HL-60/S4 treated with phorbol 12-myristate 13-acetate at 8.2 ng/mL for 4 days and 3 days (cell line): ENCODE measurements at regions not wholly inside any gene's neighbourhood (a gene's known extent, or its start where the extent isn't known, plus 50 kb on each side); places are given as distances from the start of the nearest gene placed in this dataset.
"Not testable (repeated sequence)": the region's sequence is repeated elsewhere in the genome, so short reads cannot be mapped to it uniquely, and the experiment has no call there.

ENCODE experiments used
- in situ Hi-C: fragments of 300-500 bp; cut with MboI; formaldehyde crosslinking; loops from 2 replicates; pipeline ENCODE4 v1.15.0; 2022; ENCODE audit warnings: low sequenced_read_pairs

GRCh38 chr16:85526185-85526974 lies 86.7 kb upstream of the GSE1 start:
- in situ Hi-C loops, result no loop called here

- in situ Hi-C loops, result no loop called here
Measured at GRCh38 chr16:85527042-85527766, 85.9 kb upstream of the GSE1 start.

GRCh38 chr16:85527767-85528297 lies 85.3 kb upstream of the GSE1 start:
- in situ Hi-C loops, result no loop called here

GRCh38 chr16:85528528-85529387 lies 84.4 kb upstream of the GSE1 start:
- in situ Hi-C loops, result no loop called here

- in situ Hi-C loops, result no loop called here
Measured at GRCh38 chr16:85529489-85530369, 83.4 kb upstream of the GSE1 start.

- in situ Hi-C loops, result no loop called here
Measured at GRCh38 chr16:85530370-85530739, 82.8 kb upstream of the GSE1 start.

GRCh38 chr16:85531516-85531915 lies 81.6 kb upstream of the GSE1 start:
- in situ Hi-C loops, result no loop called here

- in situ Hi-C loops, result no loop called here
Measured at GRCh38 chr16:85532147-85532546, 81.0 kb upstream of the GSE1 start.

GRCh38 chr16:85533593-85533992 lies 79.5 kb upstream of the GSE1 start:
- in situ Hi-C loops, result not testable (repeated sequence)

GRCh38 chr16:85534536-85535351 lies 78.4 kb upstream of the GSE1 start:
- in situ Hi-C loops, result no loop called here

GRCh38 chr16:85535352-85536072 lies 77.6 kb upstream of the GSE1 start:
- in situ Hi-C loops, result no loop called here

- in situ Hi-C loops, result no loop called here
Measured at GRCh38 chr16:85536073-85536410, 77.1 kb upstream of the GSE1 start.

GRCh38 chr16:85536411-85537330 lies 76.5 kb upstream of the GSE1 start:
- in situ Hi-C loops, result no loop called here

- in situ Hi-C loops, result no loop called here
Measured at GRCh38 chr16:85537331-85537788, 75.8 kb upstream of the GSE1 start.

GRCh38 chr16:85537795-85538401 lies 75.2 kb upstream of the GSE1 start:
- in situ Hi-C loops, result no loop called here

- in situ Hi-C loops, result no loop called here
Measured at GRCh38 chr16:85539084-85539483, 74.0 kb upstream of the GSE1 start.

- in situ Hi-C loops, result no loop called here
Measured at GRCh38 chr16:85539629-85540291, 73.4 kb upstream of the GSE1 start.
